Colon (tissue), 2 donors: ENCODE measurements at regions not wholly inside any gene's neighbourhood (a gene's known extent, or its start where the extent isn't known, plus 50 kb on each side); places are given as distances from the start of the nearest gene placed in this dataset.

Experiments
- FAIRE-seq: peaks from 2 replicates; lab custom pipeline; 2012; peaks lifted over from hg19 to GRCh38; lab: Jason Lieb, UNC
- donor health status: control.
- donor health status: control.

GRCh38 chr2:19138264-19138825, 220.1 kb downstream of the OSR1 start:
- no peak for FAIRE-seq

GRCh38 chr2:19137433-19137832, 221.0 kb downstream of the OSR1 start:
- FAIRE-seq, result no peak

GRCh38 chr2:19132967-19133366, 225.5 kb downstream of the OSR1 start:
- no peak for FAIRE-seq

- FAIRE-seq, result no peak
Observed at GRCh38 chr2:19131871-19132270, 226.6 kb downstream of the OSR1 start.

GRCh38 chr2:19128148-19128547, 230.3 kb downstream of the OSR1 start:
- FAIRE-seq, result no peak

- no peak for FAIRE-seq
Observed at GRCh38 chr2:19127616-19128015, 230.8 kb downstream of the OSR1 start.

- no peak for FAIRE-seq
Observed at GRCh38 chr2:19125901-19126680, 232.3 kb downstream of the OSR1 start.

GRCh38 chr2:19124135-19124534, 234.3 kb downstream of the OSR1 start:
- no peak for FAIRE-seq

- no peak for FAIRE-seq
Observed at GRCh38 chr2:19123556-19123955, 234.9 kb downstream of the OSR1 start.

- no peak for FAIRE-seq
Observed at GRCh38 chr2:19122220-19122619, 236.2 kb downstream of the OSR1 start.

- FAIRE-seq, result no peak
Observed at GRCh38 chr2:19120941-19121750, 237.3 kb downstream of the OSR1 start.

GRCh38 chr2:19120181-19120580, 238.2 kb downstream of the OSR1 start:
- no peak for FAIRE-seq

GRCh38 chr2:19119326-19120001, 239.0 kb downstream of the OSR1 start:
- no peak for FAIRE-seq

GRCh38 chr2:19116918-19117317, 241.5 kb downstream of the OSR1 start:
- no peak for FAIRE-seq

- no peak for FAIRE-seq
Observed at GRCh38 chr2:19114754-19115231, 243.6 kb downstream of the OSR1 start.

- FAIRE-seq, result no peak
Observed at GRCh38 chr2:19114126-19114525, 244.3 kb downstream of the OSR1 start.

GRCh38 chr2:19111354-19111753, 247.1 kb downstream of the OSR1 start:
- no peak for FAIRE-seq

GRCh38 chr2:19109518-19109917, 248.9 kb downstream of the OSR1 start:
- no peak for FAIRE-seq

- FAIRE-seq, result no peak
Observed at GRCh38 chr2:19106376-19106775, 252.0 kb downstream of the OSR1 start.

- FAIRE-seq, result no peak
Observed at GRCh38 chr2:19104503-19104902, 253.9 kb downstream of the OSR1 start.

GRCh38 chr2:19102696-19103423, 255.6 kb downstream of the OSR1 start:
- FAIRE-seq, result no peak

- no peak for FAIRE-seq
Observed at GRCh38 chr2:19101968-19102367, 256.5 kb downstream of the OSR1 start.
